ENCODE measurements at regions not wholly inside any gene's neighbourhood (a gene's known extent, or its start where the extent isn't known, plus 50 kb on each side); places are given as distances from the start of the nearest gene placed in this dataset.

- no peaks in the 10 kb centered on the region for H3K79me2 ChIP-seq (ENCODE audit: control insufficient read depth, insufficient read depth, low read length)
- no peaks in the 10 kb centered on the region for H3K27me3 ChIP-seq (ENCODE audit: control insufficient read depth, insufficient read depth, low read length)
- H3K36me3 ChIP-seq (ENCODE audit: control insufficient read depth, insufficient read depth, low read length): no peaks in the 10 kb centered on the region
- no peak overlapping the region for H3K4me2 ChIP-seq (ENCODE audit: extremely low read depth, insufficient read depth, low read length)
- TF ChIP-seq EZH2 (IDR thresholded peaks at IDR 0.05; ENCODE audit: low read length, missing control alignments) (no peak), CTCF (conservative IDR thresholded peaks at IDR 0.05 in 1 of 2, IDR thresholded peaks at IDR 0.05 in 1 of 2; ENCODE audit: low read depth in 1 of 2, low read length in 2 of 2) (no peak)
- H3K9ac ChIP-seq (ENCODE audit: insufficient read depth, low read length): no peak overlapping the region
- DNase-seq (ENCODE audit: low read depth in 2 of 2): no peak
- no peaks in the 10 kb centered on the region for H3K9me3 ChIP-seq (ENCODE audit: control insufficient read depth, insufficient read depth, low read depth, low read length)
- H2AFZ ChIP-seq (ENCODE audit: low read length): no peak overlapping the region
- no peak overlapping the region for H3K27ac ChIP-seq (ENCODE audit: insufficient read depth, low read length)
- H3K4me1 ChIP-seq (ENCODE audit: control insufficient read depth, extremely low read depth, insufficient read depth, low read length): no peaks in the 10 kb centered on the region
- H4K20me1 ChIP-seq (ENCODE audit: control insufficient read depth, extremely low read depth, insufficient read depth, low read length): no peaks in the 10 kb centered on the region
- H3K4me3 ChIP-seq (replicated peaks in 1 of 4; ENCODE audit: control extremely low read depth in 1 of 4, insufficient read depth in 1 of 4, low read depth in 3 of 4, low read length in 4 of 4): no peak overlapping the region
These were observed 306.2 kb upstream of the ZEB2 start for GRCh38 chr2:144826105-144826504.

- no peaks in the 10 kb centered on the region for H3K36me3 ChIP-seq (ENCODE audit: control insufficient read depth, insufficient read depth, low read length)
- H3K9me3 ChIP-seq (ENCODE audit: control insufficient read depth, insufficient read depth, low read depth, low read length): no peaks in the 10 kb centered on the region
- H3K4me2 ChIP-seq (ENCODE audit: extremely low read depth, insufficient read depth, low read length): no peak overlapping the region
- no peaks in the 10 kb centered on the region for H3K79me2 ChIP-seq (ENCODE audit: control insufficient read depth, insufficient read depth, low read length)
- DNase-seq (ENCODE audit: low read depth in 2 of 2): no peak
- H3K4me3 ChIP-seq (replicated peaks in 1 of 4; ENCODE audit: control extremely low read depth in 1 of 4, insufficient read depth in 1 of 4, low read depth in 3 of 4, low read length in 4 of 4): no peak overlapping the region
- H3K9ac ChIP-seq (ENCODE audit: insufficient read depth, low read length): no peak overlapping the region
- TF ChIP-seq CTCF (conservative IDR thresholded peaks at IDR 0.05 in 1 of 2, IDR thresholded peaks at IDR 0.05 in 1 of 2; ENCODE audit: low read depth in 1 of 2, low read length in 2 of 2): no peak
- no peak for TF ChIP-seq EZH2 (IDR thresholded peaks at IDR 0.05; ENCODE audit: low read length, missing control alignments)
- H3K27me3 ChIP-seq (ENCODE audit: control insufficient read depth, insufficient read depth, low read length): no peaks in the 10 kb centered on the region
- no peaks in the 10 kb centered on the region for H3K4me1 ChIP-seq (ENCODE audit: control insufficient read depth, extremely low read depth, insufficient read depth, low read length)
- no peak overlapping the region for H3K27ac ChIP-seq (ENCODE audit: insufficient read depth, low read length)
- H2AFZ ChIP-seq (ENCODE audit: low read length): no peak overlapping the region
- H4K20me1 ChIP-seq (ENCODE audit: control insufficient read depth, extremely low read depth, insufficient read depth, low read length): no peaks in the 10 kb centered on the region
These were observed 305.6 kb upstream of the ZEB2 start for GRCh38 chr2:144825331-144826020.

DNA sequence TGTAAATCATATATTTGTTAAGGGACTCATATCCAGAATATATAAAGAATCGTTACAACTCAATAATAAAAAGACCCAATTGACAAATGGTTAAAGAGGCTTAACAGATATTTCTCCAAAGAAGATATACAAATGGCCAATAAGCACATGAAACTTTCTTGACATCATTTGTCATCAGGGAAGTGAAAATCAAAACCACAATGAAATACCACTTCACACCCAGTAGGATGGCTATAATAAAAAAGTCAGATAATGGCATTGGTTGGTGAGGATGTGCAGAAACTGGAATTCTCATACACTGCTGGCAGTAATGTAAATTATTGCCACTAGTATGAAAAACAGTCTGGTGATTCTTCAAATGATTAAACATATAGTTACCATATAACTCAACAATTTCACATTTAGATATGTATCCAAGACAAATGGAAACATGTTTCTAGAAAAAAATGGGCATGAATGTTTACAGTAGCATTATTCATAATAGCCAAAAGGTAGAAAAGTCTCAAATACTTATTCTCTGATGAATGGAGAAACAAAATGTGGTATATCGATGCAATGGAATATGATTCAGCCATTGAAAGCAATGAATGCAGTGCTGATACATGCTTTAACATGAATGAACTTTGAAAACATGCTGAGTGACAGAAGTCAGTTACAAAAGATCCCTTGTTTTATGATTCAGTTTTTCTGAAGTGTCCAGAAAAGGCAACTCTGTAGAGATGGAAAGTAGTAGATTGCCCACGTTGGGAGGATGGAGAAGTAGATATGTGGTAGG lies 304.6 kb upstream of the ZEB2 start:
- Histone ChIP-seq H4K20me1 (ENCODE audit: control insufficient read depth, extremely low read depth, insufficient read depth, low read length) (no peaks in the 10 kb centered on the region), H3K4me2 (ENCODE audit: extremely low read depth, insufficient read depth, low read length) (no peak overlapping the region), H3K4me3 (replicated peaks in 1 of 4; ENCODE audit: control extremely low read depth in 1 of 4, insufficient read depth in 1 of 4, low read depth in 3 of 4, low read length in 4 of 4) (no peak overlapping the region), H3K79me2 (ENCODE audit: control insufficient read depth, insufficient read depth, low read length) (no peaks in the 10 kb centered on the region), H3K9ac (ENCODE audit: insufficient read depth, low read length) (no peak overlapping the region), H3K27ac (ENCODE audit: insufficient read depth, low read length) (no peak overlapping the region), H3K4me1 (ENCODE audit: control insufficient read depth, extremely low read depth, insufficient read depth, low read length) (no peaks in the 10 kb centered on the region), H3K9me3 (ENCODE audit: control insufficient read depth, insufficient read depth, low read depth, low read length) (no peaks in the 10 kb centered on the region), H3K27me3 (ENCODE audit: control insufficient read depth, insufficient read depth, low read length) (no peaks in the 10 kb centered on the region), H3K36me3 (ENCODE audit: control insufficient read depth, insufficient read depth, low read length) (no peaks in the 10 kb centered on the region), H2AFZ (ENCODE audit: low read length) (no peak overlapping the region)
- TF ChIP-seq EZH2 (IDR thresholded peaks at IDR 0.05; ENCODE audit: low read length, missing control alignments): no peak
- DNase-seq (ENCODE audit: low read depth in 2 of 2): no peak

Measured in fibroblast of lung (primary cell).